Progenitor cell of endocrine pancreas (in vitro differentiated cells): ENCODE measurements at regions not wholly inside any gene's neighbourhood (a gene's known extent, or its start where the extent isn't known, plus 50 kb on each side); places are given as distances from the start of the nearest gene placed in this dataset.
"Not testable (repeated sequence)": the region's sequence is repeated elsewhere in the genome, so short reads cannot be mapped to it uniquely, and the experiment has no call there.

Source experiments
- DNase-seq: peaks from one replicate; pipeline ENCODE4 v3.0.0; 2021; ENCODE audit warnings: low spot score; ENCODE audit not compliant: unreplicated experiment
- H3K27ac Mint-ChIP-seq: 2 replicates; pipeline ENCODE4 v1.8.0; 2021; ENCODE audit warnings: mild to moderate bottlenecking, moderate library complexity, mixed read lengths
- H3K27me3 Mint-ChIP-seq: 2 replicates; pipeline ENCODE4 v1.8.0; 2021; ENCODE audit warnings: mixed read lengths
- H3K36me3 Mint-ChIP-seq: 2 replicates; pipeline ENCODE4 v1.8.0; 2022; ENCODE audit warnings: mixed read lengths; ENCODE audit not compliant: insufficient read depth
- H3K4me1 Mint-ChIP-seq: 2 replicates; pipeline ENCODE4 v1.8.0; 2021; ENCODE audit warnings: low read depth, mixed read lengths
- H3K4me3 Mint-ChIP-seq: 2 replicates; pipeline ENCODE4 v1.8.0; 2021; ENCODE audit warnings: low read depth, mild to moderate bottlenecking, moderate library complexity, mixed read lengths
- H3K9me3 Mint-ChIP-seq: 2 replicates; pipeline ENCODE4 v1.8.0; 2021; ENCODE audit warnings: low read depth, mixed read lengths
- TF ChIP-seq, protein P1 (sequence below): fragments of 200-600 bp; sonication (generic); IDR thresholded peaks from one replicate; pipeline ENCODE4 v1.5.0; 2021; ENCODE audit warnings: antibody characterized with exemption, mild to moderate bottlenecking; ENCODE audit not compliant: unreplicated experiment

DNA sequence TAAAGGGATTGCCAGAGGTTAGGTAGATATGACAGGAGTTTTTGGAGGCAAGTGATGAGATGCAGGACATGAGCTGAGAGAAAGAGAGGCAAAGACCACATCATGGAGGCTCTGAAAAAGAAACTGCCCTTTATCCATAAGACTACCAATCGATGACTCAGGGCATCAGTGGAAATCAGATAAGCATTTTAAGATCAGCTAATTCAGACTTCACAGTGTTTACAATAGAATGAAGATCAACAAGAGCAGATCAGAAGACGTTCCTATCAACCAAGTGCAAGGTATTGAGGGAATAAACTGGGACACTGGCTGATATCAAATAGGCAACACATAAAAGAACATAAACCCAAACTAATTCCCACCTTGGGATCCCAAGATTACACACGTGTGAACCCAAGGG lies 227.2 kb downstream of the SLCO4C1 start:
- Mint-ChIP-seq H3K27ac (no peak overlapping the region), H3K4me3 (no peak overlapping the region), H3K27me3 (no peaks in the 10 kb centered on the region), H3K36me3 (no peaks in the 10 kb centered on the region), H3K9me3 (no peaks in the 10 kb centered on the region), H3K4me1 (peaks cover 7% of the 10 kb centered on the region)
- DNase-seq: no peak
- TF ChIP-seq, protein P1, sequence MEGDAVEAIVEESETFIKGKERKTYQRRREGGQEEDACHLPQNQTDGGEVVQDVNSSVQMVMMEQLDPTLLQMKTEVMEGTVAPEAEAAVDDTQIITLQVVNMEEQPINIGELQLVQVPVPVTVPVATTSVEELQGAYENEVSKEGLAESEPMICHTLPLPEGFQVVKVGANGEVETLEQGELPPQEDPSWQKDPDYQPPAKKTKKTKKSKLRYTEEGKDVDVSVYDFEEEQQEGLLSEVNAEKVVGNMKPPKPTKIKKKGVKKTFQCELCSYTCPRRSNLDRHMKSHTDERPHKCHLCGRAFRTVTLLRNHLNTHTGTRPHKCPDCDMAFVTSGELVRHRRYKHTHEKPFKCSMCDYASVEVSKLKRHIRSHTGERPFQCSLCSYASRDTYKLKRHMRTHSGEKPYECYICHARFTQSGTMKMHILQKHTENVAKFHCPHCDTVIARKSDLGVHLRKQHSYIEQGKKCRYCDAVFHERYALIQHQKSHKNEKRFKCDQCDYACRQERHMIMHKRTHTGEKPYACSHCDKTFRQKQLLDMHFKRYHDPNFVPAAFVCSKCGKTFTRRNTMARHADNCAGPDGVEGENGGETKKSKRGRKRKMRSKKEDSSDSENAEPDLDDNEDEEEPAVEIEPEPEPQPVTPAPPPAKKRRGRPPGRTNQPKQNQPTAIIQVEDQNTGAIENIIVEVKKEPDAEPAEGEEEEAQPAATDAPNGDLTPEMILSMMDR: no peak

DNA sequence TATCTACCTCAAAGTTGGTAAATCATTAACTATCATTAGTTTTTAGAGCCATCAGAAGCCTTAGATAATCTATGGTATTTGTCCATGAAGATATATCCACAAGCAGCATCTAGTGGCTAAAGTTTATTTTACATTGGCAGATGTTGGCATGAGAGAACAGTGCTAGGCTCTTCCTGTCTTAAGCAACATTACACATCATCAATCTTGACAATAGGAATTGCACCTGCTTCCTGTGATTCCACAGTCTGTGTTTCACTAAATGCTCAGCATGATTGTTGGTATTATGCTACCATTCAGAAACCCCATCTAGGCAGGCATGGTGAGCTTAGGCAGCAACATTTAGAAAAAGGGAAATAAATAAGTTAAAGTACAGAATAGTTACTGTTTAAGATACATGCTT lies 246.6 kb downstream of the SLCO4C1 start:
- peaks cover 4% of the 10 kb centered on the region for H3K9me3 Mint-ChIP-seq
- no peak overlapping the region for H3K27ac Mint-ChIP-seq
- no peak overlapping the region for H3K4me3 Mint-ChIP-seq
- no peaks in the 10 kb centered on the region for H3K27me3 Mint-ChIP-seq
- peaks cover 1% of the 10 kb centered on the region for H3K4me1 Mint-ChIP-seq
- TF ChIP-seq, protein P1: no peak
- DNase-seq: no peak
- no peaks in the 10 kb centered on the region for H3K36me3 Mint-ChIP-seq

DNA sequence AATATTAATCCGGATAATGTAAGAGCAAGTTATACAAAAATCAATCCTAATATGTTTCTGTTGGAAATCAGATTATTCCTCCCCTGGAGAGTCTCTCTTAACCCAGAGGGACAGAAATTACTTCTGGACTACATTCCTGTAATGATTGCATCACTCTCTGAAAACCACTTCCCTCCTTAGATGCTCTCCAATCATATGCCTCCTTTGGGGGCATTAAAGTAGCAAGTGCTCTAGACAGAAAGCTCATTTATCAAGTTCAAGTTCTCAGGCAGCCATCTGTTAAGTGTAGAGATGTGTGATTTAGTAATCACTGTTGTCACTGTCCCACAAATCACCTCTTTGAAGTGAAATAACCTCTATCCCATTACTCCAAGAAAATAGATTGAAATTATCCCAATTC lies 247.1 kb downstream of the SLCO4C1 start:
- peaks cover 6% of the 10 kb centered on the region for H3K9me3 Mint-ChIP-seq
- H3K4me1 Mint-ChIP-seq: peaks cover 1% of the 10 kb centered on the region
- H3K27me3 Mint-ChIP-seq: no peaks in the 10 kb centered on the region
- no peaks in the 10 kb centered on the region for H3K36me3 Mint-ChIP-seq
- TF ChIP-seq, protein P1: no peak
- no peak for DNase-seq
- H3K27ac Mint-ChIP-seq: no peak overlapping the region
- no peak overlapping the region for H3K4me3 Mint-ChIP-seq

DNA sequence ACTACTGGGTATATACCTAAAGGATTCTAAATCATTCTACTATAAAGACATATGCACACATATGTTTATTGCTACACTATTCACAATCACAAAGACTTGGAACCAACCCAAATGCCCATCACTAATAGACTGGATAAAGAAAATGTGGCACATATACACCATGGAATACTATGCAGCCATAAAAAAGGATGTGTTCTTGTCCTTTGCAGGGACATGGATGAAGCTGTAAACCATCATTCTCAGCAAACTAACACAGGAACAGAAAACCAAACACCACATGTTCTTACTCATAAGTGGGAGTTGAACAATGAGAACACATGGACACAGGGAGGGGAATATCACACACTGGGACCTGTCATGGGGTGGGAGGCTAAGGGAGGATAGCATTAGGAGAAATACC lies 249.0 kb downstream of the SLCO4C1 start:
- DNase-seq, H3K9me3 Mint-ChIP-seq, H3K4me1 Mint-ChIP-seq, H3K27me3 Mint-ChIP-seq, H3K36me3 Mint-ChIP-seq, H3K4me3 Mint-ChIP-seq, H3K27ac Mint-ChIP-seq: not testable (repeated sequence)

DNA sequence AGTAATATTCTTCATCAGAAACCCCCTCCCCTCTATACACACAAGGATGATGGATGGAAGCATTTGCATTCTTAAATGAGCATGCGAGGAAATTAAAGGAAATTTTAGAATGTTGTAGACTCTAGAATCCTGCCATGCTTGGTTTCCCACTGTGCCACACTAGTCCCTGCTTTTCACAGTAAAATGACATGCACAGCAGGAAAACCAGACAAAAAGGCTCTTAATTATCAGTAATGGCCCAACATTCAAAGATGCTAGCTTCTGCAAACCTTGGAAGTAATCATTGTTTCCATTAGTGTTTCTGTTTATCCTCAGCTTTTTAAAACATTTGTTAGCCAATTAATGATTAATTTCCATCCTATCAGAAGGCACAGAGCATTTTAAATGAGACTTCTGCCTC lies 255.8 kb downstream of the SLCO4C1 start:
- no peaks in the 10 kb centered on the region for H3K36me3 Mint-ChIP-seq
- H3K9me3 Mint-ChIP-seq: peaks cover 2% of the 10 kb centered on the region
- H3K27me3 Mint-ChIP-seq: no peaks in the 10 kb centered on the region
- H3K4me3 Mint-ChIP-seq: no peak overlapping the region
- no peak overlapping the region for H3K27ac Mint-ChIP-seq
- TF ChIP-seq, protein P1: no peak
- H3K4me1 Mint-ChIP-seq: peaks cover 5% of the 10 kb centered on the region
- no peak for DNase-seq

DNA sequence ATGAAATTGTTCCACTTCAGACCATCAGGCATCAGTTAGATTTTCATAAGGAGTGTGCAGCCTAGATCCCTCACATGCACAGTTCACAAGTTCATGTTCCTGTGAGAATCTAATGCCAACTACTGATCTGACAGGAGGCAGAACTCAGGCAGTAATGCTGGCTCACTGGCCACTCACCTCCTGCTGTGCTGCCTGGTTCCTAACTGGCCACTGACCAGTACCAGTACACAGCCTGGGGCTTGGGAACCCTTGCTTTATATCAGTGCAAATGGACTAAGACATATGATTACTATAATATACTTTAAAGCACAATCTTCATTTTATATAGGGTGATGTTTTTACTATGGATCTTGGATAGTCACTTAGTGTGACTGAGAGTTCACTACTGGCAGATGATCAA lies 259.2 kb downstream of the SLCO4C1 start:
- TF ChIP-seq, protein P1: no peak
- Mint-ChIP-seq H3K36me3 (no peaks in the 10 kb centered on the region), H3K4me3 (no peak overlapping the region), H3K4me1 (peaks cover 5% of the 10 kb centered on the region), H3K9me3 (no peaks in the 10 kb centered on the region), H3K27me3 (no peaks in the 10 kb centered on the region), H3K27ac (no peak overlapping the region)
- DNase-seq: no peak
